Esophagus muscularis mucosa (tissue), 4 donors: ENCODE measurements at regions not wholly inside any gene's neighbourhood (a gene's known extent, or its start where the extent isn't known, plus 50 kb on each side); places are given as distances from the start of the nearest gene placed in this dataset.

Experiments
- DNase-seq: peaks from one replicate; pipeline ENCODE4 v3.0.0-alpha.2; 2017; ENCODE audit errors: extremely low spot score
- H3K27ac ChIP-seq, 4 donors: fragments of 200-600 bp; sonication (generic); replicated peaks in 1 of 4; 1 replicate in 3 of 4; 2 replicates in 1 of 4; pipeline ENCODE4 v1.5.1; 2016 to 2019; ENCODE audit warnings: mild to moderate bottlenecking in 1 of 4
- H3K27me3 ChIP-seq, 4 donors: fragments of 200-600 bp; sonication (generic); one replicate each; pipeline versions ENCODE4 v1.5.1 to v1.6.0; 2016 to 2019
- H3K36me3 ChIP-seq, 4 donors: fragments of 200-600 bp; sonication (generic); one replicate each; pipeline ENCODE4 v1.5.1; 2016 to 2019
- H3K4me1 ChIP-seq, 4 donors: fragments of 200-600 bp; sonication (generic); one replicate each; pipeline ENCODE4 v1.5.1; 2016 to 2019
- H3K4me3 ChIP-seq, 4 donors: fragments of 200-600 bp; sonication (generic); 1 replicate in 2 of 4; 2 replicates in 2 of 4; pipeline ENCODE4 v1.5.1; 2016 to 2019; ENCODE audit warnings: mild to moderate bottlenecking in 4 of 4, moderate library complexity in 1 of 4
- H3K9me3 ChIP-seq, 4 donors: fragments of 200-600 bp; sonication (generic); 1 replicate in 3 of 4; 2 replicates in 1 of 4; pipeline ENCODE4 v1.5.1; 2016 to 2019
- CTCF ChIP-seq, 3 experiments: fragments of 200-600 bp in 2 of 3; fragments of 450-650 bp in 1 of 3; sonication (generic) in 2 of 3; IDR thresholded peaks; one replicate each; pipeline ENCODE4 v1.5.1; 2017 to 2019; ENCODE audit warnings: antibody characterized with exemption in 3 of 3, mild to moderate bottlenecking in 2 of 3, moderate library complexity in 1 of 3
- EP300 ChIP-seq: sonication (generic); formaldehyde crosslinking; IDR thresholded peaks from one replicate; pipeline ENCODE4 v1.6.1; 2017; ENCODE audit warnings: antibody characterized with exemption
- POLR2A ChIP-seq: fragments of 450-650 bp; IDR thresholded peaks from one replicate; pipeline ENCODE4 v1.6.1; 2017; ENCODE audit warnings: antibody characterized with exemption, moderate library complexity, mild to moderate bottlenecking, low read depth
- POLR2AphosphoS5 ChIP-seq, 2 donors: sonication (generic); formaldehyde crosslinking; IDR thresholded peaks; one replicate each; pipeline ENCODE4 v1.6.1; 2017; ENCODE audit warnings: antibody characterized with exemption in 2 of 2
- WGBS: methylation state at CpG from one replicate; pipeline ENCODE4 v1.1.5; 2018; 5-methylcytosine and 5-hydroxymethylcytosine counted together
- intact Hi-C: fragments of 100-400 bp; cut with DNase I; formaldehyde crosslinking; loops from one replicate; pipeline ENCODE4 v1.15.1; 2023

- Histone ChIP-seq H3K27ac (no peak overlapping the region), H3K4me1 (no peaks in the 10 kb centered on the region), H3K36me3 (no peaks in the 10 kb centered on the region), H3K4me3 (no peak overlapping the region), H3K9me3 (no peaks in the 10 kb centered on the region), H3K27me3 (no peaks in the 10 kb centered on the region)
- TF ChIP-seq POLR2AphosphoS5 (IDR thresholded peaks at IDR 0.05), result no peak
- TF ChIP-seq EP300, result no peak
- TF ChIP-seq POLR2A, result no peak
- no peak for TF ChIP-seq CTCF (IDR thresholded peaks at IDR 0.05)
- intact Hi-C loops, result no loop called here
- 78% methylated on average over 4 of the region's 4 CpGs for WGBS
- no peak for DNase-seq
Measured at GRCh38 chr14:83163016-83163415, 1629.4 kb upstream of the SEL1L start.

- TF ChIP-seq EP300, result no peak
- TF ChIP-seq POLR2AphosphoS5 (IDR thresholded peaks at IDR 0.05), result no peak
- TF ChIP-seq CTCF (IDR thresholded peaks at IDR 0.05), result no peak
- no peak for TF ChIP-seq POLR2A
- no peak for DNase-seq
- H3K36me3 ChIP-seq, result no peaks in the 10 kb centered on the region
Measured at GRCh38 chr14:83164016-83164415, 1630.4 kb upstream of the SEL1L start.

GRCh38 chr14:83164591-83164990 lies 1630.9 kb upstream of the SEL1L start:
- no peak for DNase-seq
- Histone ChIP-seq H3K27ac (no peak overlapping the region), H3K9me3 (no peaks in the 10 kb centered on the region), H3K27me3 (no peaks in the 10 kb centered on the region), H3K4me1 (no peaks in the 10 kb centered on the region), H3K4me3 (no peak overlapping the region), H3K36me3 (no peaks in the 10 kb centered on the region)
- intact Hi-C loops, result no loop called here
- WGBS, result 60% methylated on average over 1 of the region's 1 CpG
- no peak for TF ChIP-seq POLR2A
- TF ChIP-seq POLR2AphosphoS5 (IDR thresholded peaks at IDR 0.05), result no peak
- no peak for TF ChIP-seq EP300
- no peak for TF ChIP-seq CTCF (IDR thresholded peaks at IDR 0.05)

More at GRCh38 chr14:83164016-83164415, 1630.4 kb upstream of the SEL1L start:
- no peak overlapping the region for H3K4me3 ChIP-seq
- 59% methylated on average over 6 of the region's 6 CpGs for WGBS
- no peaks in the 10 kb centered on the region for H3K27me3 ChIP-seq
- intact Hi-C loops, result no loop called here
- no peaks in the 10 kb centered on the region for H3K9me3 ChIP-seq
- no peak overlapping the region for H3K27ac ChIP-seq
- no peaks in the 10 kb centered on the region for H3K4me1 ChIP-seq

- no peaks in the 10 kb centered on the region for H3K36me3 ChIP-seq
- H3K27ac ChIP-seq, result no peak overlapping the region
- DNase-seq, result no peak
- intact Hi-C loops, result no loop called here
- no peaks in the 10 kb centered on the region for H3K9me3 ChIP-seq
- H3K4me3 ChIP-seq, result no peak overlapping the region
- WGBS, result 74% methylated on average over 3 of the region's 3 CpGs
- H3K27me3 ChIP-seq, result no peaks in the 10 kb centered on the region
- H3K4me1 ChIP-seq, result no peaks in the 10 kb centered on the region
- no peak for TF ChIP-seq EP300
- no peak for TF ChIP-seq POLR2AphosphoS5 (IDR thresholded peaks at IDR 0.05)
- TF ChIP-seq POLR2A, result no peak
- no peak for TF ChIP-seq CTCF (IDR thresholded peaks at IDR 0.05)
Measured at GRCh38 chr14:83170165-83170564, 1636.5 kb upstream of the SEL1L start.

GRCh38 chr14:83171761-83172160 lies 1638.1 kb upstream of the SEL1L start:
- Histone ChIP-seq H3K4me1 (no peaks in the 10 kb centered on the region), H3K27ac (no peak overlapping the region), H3K9me3 (no peaks in the 10 kb centered on the region), H3K27me3 (no peaks in the 10 kb centered on the region), H3K36me3 (no peaks in the 10 kb centered on the region), H3K4me3 (no peak overlapping the region)
- WGBS, result 83% methylated on average over 1 of the region's 1 CpG
- DNase-seq, result no peak
- intact Hi-C loops, result no loop called here
- TF ChIP-seq POLR2AphosphoS5 (IDR thresholded peaks at IDR 0.05) (no peak), POLR2A (no peak), EP300 (no peak), CTCF (IDR thresholded peaks at IDR 0.05) (no peak)
